ENCODE measurements at regions not wholly inside any gene's neighbourhood (a gene's known extent, or its start where the extent isn't known, plus 50 kb on each side); places are given as distances from the start of the nearest gene placed in this dataset.

DNA sequence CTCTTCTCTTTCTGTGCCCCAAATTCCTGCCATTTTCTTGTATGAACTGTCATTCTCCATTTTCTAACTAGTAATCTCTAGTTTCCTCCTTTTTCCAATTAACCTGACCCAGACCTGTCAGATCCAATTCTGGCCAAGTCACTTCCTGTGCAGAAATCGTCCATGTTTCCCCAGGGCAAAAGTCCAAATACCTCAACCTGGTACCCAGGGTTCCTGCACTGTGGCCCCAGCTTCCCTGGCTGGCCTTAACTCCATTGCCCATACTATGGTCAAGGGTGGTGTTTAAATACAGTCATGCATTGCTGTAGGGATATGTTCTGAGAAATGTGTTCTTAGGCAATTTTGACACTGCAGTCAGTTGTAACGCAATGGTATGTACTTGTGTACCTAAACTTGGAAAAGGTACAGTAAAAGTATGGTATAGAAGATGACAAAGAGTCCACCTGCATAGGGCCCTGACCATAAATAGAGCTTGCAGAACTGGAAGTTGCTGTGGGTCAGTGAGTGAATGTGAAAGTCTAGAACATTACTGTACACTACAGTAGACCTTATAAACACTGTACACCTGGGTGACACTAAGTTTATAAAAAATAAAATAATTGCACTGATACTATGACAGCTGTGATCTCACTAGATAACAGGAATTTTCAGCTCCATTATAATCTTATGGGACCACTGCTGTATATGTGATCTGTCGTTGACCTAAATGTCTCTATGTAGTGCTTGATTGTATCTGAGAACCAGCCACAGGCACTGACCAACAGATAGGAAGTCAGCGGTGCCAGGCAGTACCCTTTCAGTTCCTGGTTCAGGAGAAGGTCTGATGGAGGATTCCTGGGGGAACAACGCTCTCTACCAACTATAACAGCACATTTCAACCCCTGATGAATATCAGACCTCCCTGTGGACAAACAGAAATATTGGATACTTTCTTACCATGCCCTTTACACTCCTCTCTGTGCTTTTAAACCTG is 336.1 kb upstream of the PROK2 start:
- no peak for TF ChIP-seq CTCF (IDR thresholded peaks at IDR 0.05)
- TF ChIP-seq EZH2phosphoT487 (IDR thresholded peaks at IDR 0.05): no peak
- TF ChIP-seq EZH2 (IDR thresholded peaks at IDR 0.05): no peak
